Left lung (tissue), 4 donors: ENCODE measurements at regions not wholly inside any gene's neighbourhood (a gene's known extent, or its start where the extent isn't known, plus 50 kb on each side); places are given as distances from the start of the nearest gene placed in this dataset.

Experiments
- ATAC-seq: fragments of 200-7000 bp; cut with Tn5 transposase; one replicate; pipeline ENCODE4 v1.9.1; 2020; ENCODE audit warnings: moderate library complexity
- DNase-seq, 4 donors: peaks; one replicate each; pipeline ENCODE4 v3.0.0-alpha.2; 2013 to 2020
- H3K27ac ChIP-seq, 2 donors: fragments of 200-600 bp; sonication (generic) in 1 of 2; one replicate each; pipeline versions ENCODE4 v1.5.0 to v1.8.0; 2020 to 2021
- H3K27me3 ChIP-seq, 2 donors: fragments of 200-600 bp; sonication (generic) in 1 of 2; one replicate each; pipeline versions ENCODE4 v1.5.0 to v1.8.0; 2020 to 2021
- H3K36me3 ChIP-seq, 2 donors: fragments of 200-600 bp; sonication (generic) in 1 of 2; one replicate each; pipeline versions ENCODE4 v1.5.0 to v1.8.0; 2020 to 2021
- H3K4me1 ChIP-seq, 2 donors: fragments of 200-600 bp; one replicate each; pipeline ENCODE4 v1.8.0; 2021
- H3K4me3 ChIP-seq, 2 donors: fragments of 200-600 bp; sonication (generic) in 1 of 2; one replicate each; pipeline versions ENCODE4 v1.5.0 to v1.8.0; 2020 to 2021; ENCODE audit warnings: mild to moderate bottlenecking in 1 of 2
- H3K9me3 ChIP-seq, 2 donors: fragments of 200-600 bp; sonication (generic) in 1 of 2; one replicate each; pipeline versions ENCODE4 v1.5.0 to v1.8.0; 2020 to 2021
- CTCF ChIP-seq, 2 donors: fragments of 200-600 bp; sonication (generic) in 1 of 2; IDR thresholded peaks; one replicate each; pipeline versions ENCODE4 v1.5.0 to v1.8.0; 2021; ENCODE audit warnings: antibody characterized with exemption in 2 of 2
- intact Hi-C, 2 donors: fragments of 100-400 bp; cut with DNase I; formaldehyde crosslinking; loops; one replicate each; pipeline versions ENCODE4 v1.11.2 to v1.14.2; 2022
- donor health status: DM: no; HTN: yes; CAD: no.
- donor health status: DM: no; HTN: no; CAD: no.

GRCh38 chr6:156508126-156508525 is 269.1 kb upstream of the ARID1B start:
- Histone ChIP-seq H3K36me3 (no peaks in the 10 kb centered on the region), H3K9me3 (no peaks in the 10 kb centered on the region), H3K27me3 (no peaks in the 10 kb centered on the region), H3K4me1 (no peaks in the 10 kb centered on the region), H3K27ac (no peak overlapping the region), H3K4me3 (no peak overlapping the region)
- ATAC-seq, result no peak
- intact Hi-C loops, result no loop called here
- DNase-seq, result no peak
- TF ChIP-seq CTCF (IDR thresholded peaks at IDR 0.05), result no peak

GRCh38 chr6:156507656-156508055 is 269.5 kb upstream of the ARID1B start:
- Histone ChIP-seq H3K4me3 (no peak overlapping the region), H3K4me1 (no peaks in the 10 kb centered on the region), H3K9me3 (no peaks in the 10 kb centered on the region), H3K36me3 (no peaks in the 10 kb centered on the region), H3K27me3 (no peaks in the 10 kb centered on the region), H3K27ac (no peak overlapping the region)
- intact Hi-C loops, result no loop called here
- DNase-seq, result no peak
- no peak for ATAC-seq
- no peak for TF ChIP-seq CTCF (IDR thresholded peaks at IDR 0.05)

GRCh38 chr6:156507106-156507505 is 270.1 kb upstream of the ARID1B start:
- H3K9me3 ChIP-seq, result no peaks in the 10 kb centered on the region
- H3K4me1 ChIP-seq, result no peaks in the 10 kb centered on the region
- intact Hi-C loops, result no loop called here
- H3K27ac ChIP-seq, result no peak overlapping the region
- ATAC-seq (no peak), DNase-seq (no peak)
- H3K4me3 ChIP-seq, result no peak overlapping the region
- no peaks in the 10 kb centered on the region for H3K27me3 ChIP-seq
- TF ChIP-seq CTCF (IDR thresholded peaks at IDR 0.05), result no peak
- H3K36me3 ChIP-seq, result no peaks in the 10 kb centered on the region

- no peak for ATAC-seq
- intact Hi-C loops, result no loop called here
Observed at GRCh38 chr6:156502969-156503504, 274.1 kb upstream of the ARID1B start.

GRCh38 chr6:156497618-156498017 is 279.6 kb upstream of the ARID1B start:
- H3K27me3 ChIP-seq, result no peaks in the 10 kb centered on the region
- H3K4me1 ChIP-seq, result no peaks in the 10 kb centered on the region
- H3K27ac ChIP-seq, result no peak overlapping the region
- H3K36me3 ChIP-seq, result no peaks in the 10 kb centered on the region
- DNase-seq (no peak), ATAC-seq (no peak)
- H3K4me3 ChIP-seq, result no peak overlapping the region
- TF ChIP-seq CTCF (IDR thresholded peaks at IDR 0.05), result no peak
- intact Hi-C loops, result no loop called here
- peaks cover 0 to 2% of the 10 kb centered on the region in 2 donors for H3K9me3 ChIP-seq

More at GRCh38 chr6:156502969-156503504, 274.1 kb upstream of the ARID1B start:
- Histone ChIP-seq H3K27ac (no peak overlapping the region), H3K36me3 (no peaks in the 10 kb centered on the region), H3K4me1 (no peaks in the 10 kb centered on the region), H3K27me3 (no peaks in the 10 kb centered on the region), H3K9me3 (peaks cover 0 to 2% of the 10 kb centered on the region in 2 donors), H3K4me3 (no peak overlapping the region)
- TF ChIP-seq CTCF (IDR thresholded peaks at IDR 0.05), result no peak
- DNase-seq, result no peak
